ENCODE measurements at regions not wholly inside any gene's neighbourhood (a gene's known extent, or its start where the extent isn't known, plus 50 kb on each side); places are given as distances from the start of the nearest gene placed in this dataset.

DNA sequence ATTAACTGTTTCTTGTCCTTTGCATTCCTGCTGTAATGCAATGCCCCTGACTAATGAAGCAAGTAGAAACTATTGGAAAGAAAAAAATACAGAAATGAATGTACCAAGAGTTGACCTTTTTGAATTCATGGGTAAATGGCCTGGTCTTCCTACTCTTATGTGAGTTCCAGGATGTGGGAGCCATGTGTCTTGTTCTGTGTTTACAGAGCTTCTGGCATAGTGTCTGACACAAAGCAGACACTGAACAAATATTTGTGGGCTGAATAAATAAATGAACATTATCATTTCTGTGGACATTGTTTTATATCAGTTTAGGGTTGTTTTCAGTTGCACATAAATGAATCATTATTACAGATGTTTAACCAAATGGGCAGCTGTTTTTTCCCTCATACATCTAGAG, 155.5 kb downstream of the CD8B2 start:
- H3K27me3 ChIP-seq (ENCODE audit: control insufficient read depth, insufficient read depth, low read length): no peaks in the 10 kb centered on the region
- TF ChIP-seq, protein P1, sequence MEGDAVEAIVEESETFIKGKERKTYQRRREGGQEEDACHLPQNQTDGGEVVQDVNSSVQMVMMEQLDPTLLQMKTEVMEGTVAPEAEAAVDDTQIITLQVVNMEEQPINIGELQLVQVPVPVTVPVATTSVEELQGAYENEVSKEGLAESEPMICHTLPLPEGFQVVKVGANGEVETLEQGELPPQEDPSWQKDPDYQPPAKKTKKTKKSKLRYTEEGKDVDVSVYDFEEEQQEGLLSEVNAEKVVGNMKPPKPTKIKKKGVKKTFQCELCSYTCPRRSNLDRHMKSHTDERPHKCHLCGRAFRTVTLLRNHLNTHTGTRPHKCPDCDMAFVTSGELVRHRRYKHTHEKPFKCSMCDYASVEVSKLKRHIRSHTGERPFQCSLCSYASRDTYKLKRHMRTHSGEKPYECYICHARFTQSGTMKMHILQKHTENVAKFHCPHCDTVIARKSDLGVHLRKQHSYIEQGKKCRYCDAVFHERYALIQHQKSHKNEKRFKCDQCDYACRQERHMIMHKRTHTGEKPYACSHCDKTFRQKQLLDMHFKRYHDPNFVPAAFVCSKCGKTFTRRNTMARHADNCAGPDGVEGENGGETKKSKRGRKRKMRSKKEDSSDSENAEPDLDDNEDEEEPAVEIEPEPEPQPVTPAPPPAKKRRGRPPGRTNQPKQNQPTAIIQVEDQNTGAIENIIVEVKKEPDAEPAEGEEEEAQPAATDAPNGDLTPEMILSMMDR (IDR thresholded peaks at IDR 0.05; ENCODE audit: insufficient read depth, low read depth, low read length): no peak
- DNase-seq (ENCODE audit: low read depth): no peak
- no peak overlapping the region for H3K4me3 ChIP-seq (ENCODE audit: low read depth, low read length)
- POLR2A ChIA-PET: no interaction called here
- CTCF ChIA-PET: interaction anchor here (1.3 kb wide), 1 partner anchor 1527 kb away, joined by 3 read pairs; no protein-coding TSS in a partner anchor
- H3K36me3 ChIP-seq (ENCODE audit: control insufficient read depth, insufficient read depth, low read length): no peaks in the 10 kb centered on the region

DNA sequence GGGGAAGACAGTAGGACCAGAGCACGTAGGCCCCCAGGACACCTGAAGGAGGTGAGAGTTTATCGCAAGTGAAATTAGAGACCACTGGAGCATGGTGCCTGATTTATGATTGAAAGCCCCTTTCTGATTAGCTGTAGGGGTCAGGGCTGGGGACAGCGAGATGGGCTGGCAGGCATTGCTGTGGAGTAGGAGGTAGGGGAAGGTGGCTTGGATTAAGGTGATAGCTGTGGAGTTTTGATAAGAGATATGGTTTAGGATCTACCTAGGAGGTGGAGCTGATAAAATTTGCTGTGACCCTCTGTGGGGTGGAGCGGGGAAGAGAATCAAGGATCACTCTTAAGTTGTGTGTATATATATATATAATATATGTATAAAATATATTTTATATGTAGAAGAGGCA, 157.5 kb downstream of the CD8B2 start:
- H3K36me3 ChIP-seq (ENCODE audit: control insufficient read depth, insufficient read depth, low read length): no peaks in the 10 kb centered on the region
- H3K4me3 ChIP-seq (ENCODE audit: low read depth, low read length): no peak overlapping the region
- POLR2A ChIA-PET: no interaction called here
- no peak for DNase-seq (ENCODE audit: low read depth)
- CTCF ChIA-PET: no interaction called here
- H3K27me3 ChIP-seq (ENCODE audit: control insufficient read depth, insufficient read depth, low read length): no peaks in the 10 kb centered on the region
- TF ChIP-seq, protein P1 (IDR thresholded peaks at IDR 0.05; ENCODE audit: insufficient read depth, low read depth, low read length): no peak

DNA sequence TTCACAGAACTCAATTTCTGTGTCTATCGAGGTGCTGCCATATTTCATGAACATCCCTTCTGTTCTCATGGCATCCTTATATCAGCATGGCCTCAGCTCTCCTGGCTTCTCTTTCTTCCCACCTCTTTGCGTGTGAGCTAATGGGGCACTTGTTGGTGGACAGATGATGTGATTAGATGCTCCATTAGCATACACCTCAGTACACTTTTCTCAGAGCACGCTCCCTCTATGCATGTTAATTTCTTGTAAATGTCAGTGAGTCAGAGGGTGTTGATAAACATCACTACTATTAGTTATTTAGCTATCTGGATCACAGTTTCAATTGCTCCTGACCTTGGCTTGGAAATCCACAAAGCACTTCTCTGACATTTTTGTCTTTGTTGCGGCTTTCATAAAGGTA, 159.4 kb downstream of the CD8B2 start:
- H3K36me3 ChIP-seq (ENCODE audit: control insufficient read depth, insufficient read depth, low read length): no peaks in the 10 kb centered on the region
- no peak for DNase-seq (ENCODE audit: low read depth)
- H3K27me3 ChIP-seq (ENCODE audit: control insufficient read depth, insufficient read depth, low read length): no peaks in the 10 kb centered on the region
- no peak overlapping the region for H3K4me3 ChIP-seq (ENCODE audit: low read depth, low read length)
- TF ChIP-seq, protein P1 (IDR thresholded peaks at IDR 0.05; ENCODE audit: insufficient read depth, low read depth, low read length): no peak
- CTCF ChIA-PET: no interaction called here
- POLR2A ChIA-PET: no interaction called here

DNA sequence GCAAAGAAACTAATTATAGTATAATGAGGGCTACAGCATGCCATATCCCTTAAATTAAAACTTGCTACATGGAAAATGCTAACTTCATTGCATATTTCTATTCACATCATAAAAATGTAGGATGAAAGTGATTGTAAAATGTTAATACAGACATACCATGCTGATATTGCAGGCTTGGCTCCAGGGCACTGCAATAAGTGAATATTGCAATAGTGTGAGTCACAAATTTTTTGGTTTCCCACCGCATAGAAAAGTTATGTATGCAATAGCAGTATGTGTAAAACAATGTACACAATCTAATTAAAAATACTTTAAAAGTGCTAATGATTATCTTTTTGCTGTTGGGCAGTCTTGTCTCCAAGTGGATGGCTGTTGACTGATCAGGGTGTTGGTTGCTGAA, 162.1 kb downstream of the CD8B2 start:
- ChIA-PET CTCF (no interaction called here), POLR2A (no interaction called here)
- Histone ChIP-seq H3K27me3 (ENCODE audit: control insufficient read depth, insufficient read depth, low read length) (no peaks in the 10 kb centered on the region), H3K36me3 (ENCODE audit: control insufficient read depth, insufficient read depth, low read length) (no peaks in the 10 kb centered on the region), H3K4me3 (ENCODE audit: low read depth, low read length) (no peak overlapping the region)
- TF ChIP-seq, protein P1 (IDR thresholded peaks at IDR 0.05; ENCODE audit: insufficient read depth, low read depth, low read length): no peak
- DNase-seq (ENCODE audit: low read depth): no peak

DNA sequence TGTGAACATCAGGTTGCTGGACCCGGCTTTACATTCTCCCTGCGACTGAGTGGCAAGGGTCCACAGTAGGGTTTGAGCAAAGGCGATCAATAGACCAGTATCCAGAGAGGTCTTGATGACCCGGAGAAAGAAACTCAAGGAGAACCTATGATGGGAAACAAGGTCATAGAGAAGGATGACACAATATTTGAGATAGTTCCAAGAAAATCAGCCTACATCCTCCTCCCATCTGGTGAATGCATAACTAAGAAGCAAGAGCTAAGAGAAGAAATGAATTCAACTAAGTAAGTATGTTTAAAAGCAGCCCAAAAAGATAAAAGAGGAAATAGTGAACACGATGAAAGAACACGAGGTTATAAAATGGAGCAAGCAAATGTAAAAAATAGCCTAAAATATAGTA, 166.3 kb downstream of the CD8B2 start:
- no peaks in the 10 kb centered on the region for H3K27me3 ChIP-seq (ENCODE audit: control insufficient read depth, insufficient read depth, low read length)
- H3K4me3 ChIP-seq (ENCODE audit: low read depth, low read length): no peak overlapping the region
- ChIA-PET CTCF (no interaction called here), POLR2A (no interaction called here)
- no peak for DNase-seq (ENCODE audit: low read depth)
- TF ChIP-seq, protein P1 (IDR thresholded peaks at IDR 0.05; ENCODE audit: insufficient read depth, low read depth, low read length): no peak
- H3K36me3 ChIP-seq (ENCODE audit: control insufficient read depth, insufficient read depth, low read length): no peaks in the 10 kb centered on the region

Measured in BJ (cell line).